C4-2B (cell line): ENCODE measurements at regions not wholly inside any gene's neighbourhood (a gene's known extent, or its start where the extent isn't known, plus 50 kb on each side); places are given as distances from the start of the nearest gene placed in this dataset.

Source experiments
- ZFX ChIP-seq: fragments of 450-650 bp; IDR thresholded peaks from 2 replicates; pipeline ENCODE4 v1.6.1; 2017
- TF ChIP-seq, protein P1 (sequence below): fragments of 450-650 bp; conservative IDR thresholded peaks from 2 replicates; pipeline ENCODE4 v1.5.1; 2017; ENCODE audit warnings: mild to moderate bottlenecking

DNA sequence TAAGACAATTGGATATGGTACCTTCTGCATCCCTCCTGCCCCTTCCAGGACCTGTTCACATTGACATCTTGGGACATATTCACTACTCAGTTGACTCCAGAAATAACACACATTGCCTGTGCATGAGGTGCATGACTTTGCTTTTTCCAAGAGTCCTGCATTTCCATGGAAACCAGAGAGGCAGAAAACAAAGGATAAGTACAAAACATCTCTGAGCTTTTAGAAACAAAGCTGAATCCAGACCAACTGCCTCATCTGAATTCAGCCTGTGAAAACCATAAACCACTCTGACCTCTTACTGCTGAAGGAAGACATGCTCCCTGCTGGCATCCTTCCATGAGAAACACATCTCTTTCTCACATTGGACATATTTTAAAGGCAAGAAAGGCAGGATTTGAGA, 695.1 kb downstream of the TAF11L14 start:
- TF ChIP-seq, protein P1, sequence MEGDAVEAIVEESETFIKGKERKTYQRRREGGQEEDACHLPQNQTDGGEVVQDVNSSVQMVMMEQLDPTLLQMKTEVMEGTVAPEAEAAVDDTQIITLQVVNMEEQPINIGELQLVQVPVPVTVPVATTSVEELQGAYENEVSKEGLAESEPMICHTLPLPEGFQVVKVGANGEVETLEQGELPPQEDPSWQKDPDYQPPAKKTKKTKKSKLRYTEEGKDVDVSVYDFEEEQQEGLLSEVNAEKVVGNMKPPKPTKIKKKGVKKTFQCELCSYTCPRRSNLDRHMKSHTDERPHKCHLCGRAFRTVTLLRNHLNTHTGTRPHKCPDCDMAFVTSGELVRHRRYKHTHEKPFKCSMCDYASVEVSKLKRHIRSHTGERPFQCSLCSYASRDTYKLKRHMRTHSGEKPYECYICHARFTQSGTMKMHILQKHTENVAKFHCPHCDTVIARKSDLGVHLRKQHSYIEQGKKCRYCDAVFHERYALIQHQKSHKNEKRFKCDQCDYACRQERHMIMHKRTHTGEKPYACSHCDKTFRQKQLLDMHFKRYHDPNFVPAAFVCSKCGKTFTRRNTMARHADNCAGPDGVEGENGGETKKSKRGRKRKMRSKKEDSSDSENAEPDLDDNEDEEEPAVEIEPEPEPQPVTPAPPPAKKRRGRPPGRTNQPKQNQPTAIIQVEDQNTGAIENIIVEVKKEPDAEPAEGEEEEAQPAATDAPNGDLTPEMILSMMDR: no peak
- no peak for TF ChIP-seq ZFX
